ENCODE measurements at regions not wholly inside any gene's neighbourhood (a gene's known extent, or its start where the extent isn't known, plus 50 kb on each side); places are given as distances from the start of the nearest gene placed in this dataset.

GRCh38 chr6:56005426-56005825 is 130.0 kb upstream of the BMP5 start:
- no peaks in the 10 kb centered on the region for H3K9me3 ChIP-seq (ENCODE audit: control insufficient read depth, low read depth, low read length)
- H3K9ac ChIP-seq (ENCODE audit: control insufficient read depth, extremely low read depth, insufficient read depth, low read length), result no peak overlapping the region
- H3K4me2 ChIP-seq (ENCODE audit: control insufficient read depth, extremely low read depth, insufficient read depth, low read depth, low read length), result no peak overlapping the region
- no peaks in the 10 kb centered on the region for H3K9me1 ChIP-seq (ENCODE audit: control insufficient read depth, extremely low read depth, insufficient read depth, low read length)
- no peak for FAIRE-seq
- no peaks in the 10 kb centered on the region for H4K20me1 ChIP-seq (ENCODE audit: control insufficient read depth, extremely low read depth, insufficient read depth, low read length)
- DNase-seq (ENCODE audit: low read depth, low spot score), result no peak
- no peaks in the 10 kb centered on the region for H3K4me1 ChIP-seq (ENCODE audit: control insufficient read depth, extremely low read depth, insufficient read depth, low read length)
- no peaks in the 10 kb centered on the region for H3K36me3 ChIP-seq (ENCODE audit: control insufficient read depth in 2 of 2, extremely low read depth in 1 of 2, insufficient read depth in 2 of 2, low read length in 2 of 2)
- H3K4me3 ChIP-seq (ENCODE audit: control insufficient read depth in 2 of 3, extremely low read depth in 1 of 3, insufficient read depth in 2 of 3, low read depth in 1 of 3, low read length in 3 of 3), result no peak overlapping the region
- H3K27ac ChIP-seq (ENCODE audit: control insufficient read depth, insufficient read depth, low read length), result no peak overlapping the region
- H2AFZ ChIP-seq (ENCODE audit: control insufficient read depth, low read length), result no peak overlapping the region
- TF ChIP-seq CTCF (optimal IDR thresholded peaks at IDR 0.05 in 1 of 3, IDR thresholded peaks at IDR 0.05 in 1 of 3, conservative IDR thresholded peaks at IDR 0.05 in 1 of 3; ENCODE audit: extremely low read depth in 1 of 3, insufficient read depth in 2 of 3, low read length in 3 of 3) (no peak), EZH2 (IDR thresholded peaks at IDR 0.05; ENCODE audit: low read length) (no peak)
- dilution Hi-C loops (cut with MboI; ENCODE audit: extremely low pct_ligation_motif_present, low sequenced_read_pairs), result loop anchor here (25.0 kb wide), 1 partner anchor 257 kb away; no protein-coding TSS in a partner anchor
- no peaks in the 10 kb centered on the region for H3K27me3 ChIP-seq (ENCODE audit: control insufficient read depth, extremely low read depth, insufficient read depth, low read length)
- no peaks in the 10 kb centered on the region for H3K79me2 ChIP-seq (ENCODE audit: control insufficient read depth, insufficient read depth, low read length)

GRCh38 chr6:56004426-56004825 is 129.0 kb upstream of the BMP5 start:
- Histone ChIP-seq H3K9ac (ENCODE audit: control insufficient read depth, extremely low read depth, insufficient read depth, low read length) (no peak overlapping the region), H3K4me3 (ENCODE audit: control insufficient read depth in 2 of 3, extremely low read depth in 1 of 3, insufficient read depth in 2 of 3, low read depth in 1 of 3, low read length in 3 of 3) (no peak overlapping the region), H3K27ac (ENCODE audit: control insufficient read depth, insufficient read depth, low read length) (no peak overlapping the region), H3K4me1 (ENCODE audit: control insufficient read depth, extremely low read depth, insufficient read depth, low read length) (no peaks in the 10 kb centered on the region), H3K9me1 (ENCODE audit: control insufficient read depth, extremely low read depth, insufficient read depth, low read length) (no peaks in the 10 kb centered on the region), H3K36me3 (ENCODE audit: control insufficient read depth in 2 of 2, extremely low read depth in 1 of 2, insufficient read depth in 2 of 2, low read length in 2 of 2) (no peaks in the 10 kb centered on the region), H4K20me1 (ENCODE audit: control insufficient read depth, extremely low read depth, insufficient read depth, low read length) (no peaks in the 10 kb centered on the region), H3K9me3 (ENCODE audit: control insufficient read depth, low read depth, low read length) (no peaks in the 10 kb centered on the region), H2AFZ (ENCODE audit: control insufficient read depth, low read length) (no peak overlapping the region), H3K27me3 (ENCODE audit: control insufficient read depth, extremely low read depth, insufficient read depth, low read length) (no peaks in the 10 kb centered on the region), H3K4me2 (ENCODE audit: control insufficient read depth, extremely low read depth, insufficient read depth, low read depth, low read length) (no peak overlapping the region), H3K79me2 (ENCODE audit: control insufficient read depth, insufficient read depth, low read length) (no peaks in the 10 kb centered on the region)
- no peak for DNase-seq (ENCODE audit: low read depth, low spot score)
- dilution Hi-C loops (cut with MboI; ENCODE audit: extremely low pct_ligation_motif_present, low sequenced_read_pairs), result loop anchor here (25.0 kb wide), 1 partner anchor 258 kb away; no protein-coding TSS in a partner anchor
- FAIRE-seq, result no peak
- TF ChIP-seq EZH2 (IDR thresholded peaks at IDR 0.05; ENCODE audit: low read length) (no peak), CTCF (optimal IDR thresholded peaks at IDR 0.05 in 1 of 3, IDR thresholded peaks at IDR 0.05 in 1 of 3, conservative IDR thresholded peaks at IDR 0.05 in 1 of 3; ENCODE audit: extremely low read depth in 1 of 3, insufficient read depth in 2 of 3, low read length in 3 of 3) (no peak)

Measured in keratinocyte (primary cell).